IMR-90 (cell line): ENCODE measurements at regions not wholly inside any gene's neighbourhood (a gene's known extent, or its start where the extent isn't known, plus 50 kb on each side); places are given as distances from the start of the nearest gene placed in this dataset.

Experiments
- ATAC-seq: fragments of 200-7000 bp; cut with Tn5 transposase; 2 replicates; pipeline ENCODE4 v1.9.1; 2020; ENCODE audit warnings: low read depth, mild to moderate bottlenecking, moderate library complexity
- BruUV-seq: library from RNA; stranded (reverse); fragments of 400-500 nt; replicated peaks from 2 replicates; lab custom pipeline; 2021; lab: Mats Ljungman, UMichigan
- CTCF ChIA-PET: fragments of 300-600 bp; formaldehyde crosslinking; extraction: SDS; loops from one replicate; lab custom pipeline; 2021; ENCODE audit warnings: antibody characterized with exemption; lab: Yijun Ruan, JAX
- POLR2A ChIA-PET: fragments of 300-600 bp; sonication (Branson Sonifier 250); formaldehyde crosslinking; loops from one replicate; lab custom pipeline; 2022; ENCODE audit warnings: antibody characterized with exemption; ENCODE audit not compliant: unreplicated experiment; lab: Charles Lee
- DNase-seq: peaks from one replicate; pipeline ENCODE4 v3.0.0; 2013
- H2AFZ ChIP-seq: replicated peaks from 2 replicates; pipeline ENCODE3; 2013; ENCODE audit warnings: low read length, mild to moderate bottlenecking; ENCODE audit not compliant: poor library complexity
- H2AK5ac ChIP-seq: 2 replicates; pipeline ENCODE4 v1.6.1; 2013; ENCODE audit warnings: low read depth, low read length, inconsistent platforms
- H2AK9ac ChIP-seq: replicated peaks from 2 replicates; pipeline ENCODE3; 2013; ENCODE audit warnings: mild to moderate bottlenecking, low read depth, low read length, moderate library complexity; ENCODE audit not compliant: poor library complexity
- H2BK120ac ChIP-seq: 2 replicates; pipeline ENCODE4 v1.6.1; 2013; ENCODE audit warnings: low read depth, low read length, inconsistent platforms
- H2BK15ac ChIP-seq: 3 replicates; pipeline ENCODE4 v1.6.1; 2013; ENCODE audit warnings: low read depth, low read length, inconsistent platforms
- H2BK20ac ChIP-seq: 2 replicates; pipeline ENCODE4 v1.6.1; 2013; ENCODE audit warnings: low read depth, mild to moderate bottlenecking, inconsistent platforms, low read length, moderate library complexity
- H2BK5ac ChIP-seq: 2 replicates; pipeline ENCODE4 v1.6.1; 2013; ENCODE audit warnings: mild to moderate bottlenecking, low read depth, low read length, inconsistent platforms; ENCODE audit not compliant: poor library complexity, severe bottlenecking
- H3K14ac ChIP-seq: replicated peaks from 2 replicates; pipeline ENCODE4 v1.6.1; 2013; ENCODE audit warnings: low read depth, low read length, inconsistent platforms
- H3K18ac ChIP-seq: 2 replicates; pipeline ENCODE4 v1.6.1; 2013; ENCODE audit warnings: low read depth, low read length, control low read depth
- H3K23ac ChIP-seq: 2 replicates; pipeline ENCODE4 v1.6.1; 2013; ENCODE audit warnings: low read depth, low read length, inconsistent platforms
- H3K27ac ChIP-seq: 2 replicates; pipeline ENCODE4 v1.5.1; 2013; ENCODE audit warnings: mild to moderate bottlenecking, control low read depth, low read length; ENCODE audit not compliant: insufficient read depth
- H3K27me3 ChIP-seq: 2 replicates; pipeline ENCODE4 v1.6.1; 2013; ENCODE audit warnings: low read length; ENCODE audit not compliant: control insufficient read depth, insufficient read depth
- H3K36me3 ChIP-seq: 2 replicates; pipeline ENCODE4 v1.6.1; 2013; ENCODE audit warnings: low read length, mixed read lengths; ENCODE audit not compliant: control insufficient read depth, insufficient read depth
- H3K4ac ChIP-seq: 2 replicates; pipeline ENCODE4 v1.6.1; 2013; ENCODE audit warnings: low read depth, low read length, inconsistent platforms
- H3K4me1 ChIP-seq: 2 replicates; pipeline ENCODE4 v1.6.1; 2013; ENCODE audit warnings: low read length, mixed read lengths; ENCODE audit not compliant: control insufficient read depth, insufficient read depth
- H3K4me2 ChIP-seq: 2 replicates; pipeline ENCODE4 v1.6.1; 2013; ENCODE audit warnings: low read depth, mild to moderate bottlenecking, control low read depth, low read length, moderate library complexity
- H3K4me3 ChIP-seq: 2 replicates; pipeline ENCODE4 v1.5.1; 2013; ENCODE audit warnings: low read depth, mild to moderate bottlenecking, control low read depth, low read length, moderate library complexity; ENCODE audit not compliant: insufficient read depth
- H3K56ac ChIP-seq: 2 replicates; pipeline ENCODE4 v1.6.1; 2013; ENCODE audit warnings: low read length, inconsistent platforms; ENCODE audit not compliant: insufficient read depth; ENCODE audit errors: extremely low read depth
- H3K79me1 ChIP-seq, 2 experiments: 2 replicates each; pipeline ENCODE4 v1.6.1; 2013; ENCODE audit warnings: low read length in 2 of 2, inconsistent platforms in 1 of 2, low read depth in 1 of 2
- H3K9ac ChIP-seq: 2 replicates; pipeline ENCODE4 v1.6.1; 2013; ENCODE audit warnings: low read depth, low read length, control low read depth
- H3K9me1 ChIP-seq: 2 replicates; pipeline ENCODE4 v1.6.1; 2013; ENCODE audit warnings: low read length, inconsistent platforms; ENCODE audit not compliant: insufficient read depth
- H3K9me3 ChIP-seq: 2 replicates; pipeline ENCODE4 v1.6.1; 2013; ENCODE audit warnings: low read length; ENCODE audit not compliant: control insufficient read depth, insufficient read depth
- H4K20me1 ChIP-seq: 2 replicates; pipeline ENCODE4 v1.6.1; 2013; ENCODE audit warnings: low read length, inconsistent platforms; ENCODE audit not compliant: insufficient read depth
- H4K5ac ChIP-seq: 2 replicates; pipeline ENCODE4 v1.6.1; 2013; ENCODE audit warnings: mild to moderate bottlenecking, low read depth, low read length, control low read depth
- H4K8ac ChIP-seq, 2 experiments: 2 replicates each; pipeline ENCODE4 v1.6.1; 2013; ENCODE audit warnings: low read depth in 2 of 2, low read length in 2 of 2, control low read depth in 1 of 2, inconsistent platforms in 1 of 2
- H4K91ac ChIP-seq: 2 replicates; pipeline ENCODE4 v1.6.1; 2013; ENCODE audit warnings: low read depth, low read length, inconsistent platforms; ENCODE audit not compliant: insufficient read depth
- BHLHE40 ChIP-seq: fragments of 150-350 bp; IDR thresholded peaks from 2 replicates; pipeline ENCODE4 v1.6.1; 2016; ENCODE audit warnings: mild to moderate bottlenecking, low read depth, low read length
- CEBPB ChIP-seq: IDR thresholded peaks from 2 replicates; pipeline ENCODE4 v1.6.1; 2012; ENCODE audit warnings: low read depth, low read length, improper control_type of control experiment
- CHD1 ChIP-seq: IDR thresholded peaks from 2 replicates; pipeline ENCODE4 v1.6.1; 2012; ENCODE audit warnings: low read depth, low read length, improper control_type of control experiment
- CTCF ChIP-seq: conservative IDR thresholded peaks from 2 replicates; pipeline ENCODE4 v1.5.1; 2012; ENCODE audit warnings: mild to moderate bottlenecking, low read depth, low read length, improper control_type of control experiment
- ELK1 ChIP-seq: fragments of 150-350 bp; IDR thresholded peaks from 2 replicates; pipeline ENCODE4 v1.6.1; 2016; ENCODE audit warnings: low read depth, mild to moderate bottlenecking, low read length, moderate library complexity, borderline replicate concordance
- FOS ChIP-seq: fragments of 150-350 bp; IDR thresholded peaks from 2 replicates; pipeline ENCODE4 v1.6.1; 2016; ENCODE audit warnings: low read depth, low read length
- MAFK ChIP-seq: IDR thresholded peaks from 2 replicates; pipeline ENCODE4 v1.6.1; 2012; ENCODE audit warnings: low read depth, low read length, improper control_type of control experiment
- MAZ ChIP-seq: IDR thresholded peaks from 2 replicates; pipeline ENCODE4 v1.6.1; 2012; ENCODE audit warnings: low read depth, mild to moderate bottlenecking, low read length, improper control_type of control experiment, moderate library complexity, borderline replicate concordance
- MXI1 ChIP-seq: IDR thresholded peaks from 2 replicates; pipeline ENCODE4 v1.6.1; 2012; ENCODE audit warnings: low read depth, mild to moderate bottlenecking, low read length, moderate library complexity, borderline replicate concordance
- NFE2L2 ChIP-seq: fragments of 150-350 bp; IDR thresholded peaks from 2 replicates; pipeline ENCODE4 v1.6.1; 2016; ENCODE audit warnings: low read depth, mild to moderate bottlenecking, low read length
- POLR2A ChIP-seq: IDR thresholded peaks from 2 replicates; pipeline ENCODE4 v1.6.1; 2012; ENCODE audit warnings: mild to moderate bottlenecking, low read depth, low read length
- RAD21 ChIP-seq: IDR thresholded peaks from 2 replicates; pipeline ENCODE4 v1.6.1; 2012; ENCODE audit warnings: low read length, improper control_type of control experiment
- RCOR1 ChIP-seq: IDR thresholded peaks from 2 replicates; pipeline ENCODE4 v1.6.1; 2012; ENCODE audit warnings: mild to moderate bottlenecking, low read length, improper control_type of control experiment; ENCODE audit not compliant: insufficient replicate concordance
- RFX5 ChIP-seq: IDR thresholded peaks from 2 replicates; pipeline ENCODE4 v1.8.0; 2012; ENCODE audit warnings: low read depth, mild to moderate bottlenecking, low read length, moderate library complexity
- SMC3 ChIP-seq: fragments of 150-350 bp; IDR thresholded peaks from 2 replicates; pipeline ENCODE4 v1.6.1; 2016; ENCODE audit warnings: low read depth, mild to moderate bottlenecking, antibody characterized with exemption, low read length, moderate library complexity
- USF2 ChIP-seq: fragments of 150-350 bp; IDR thresholded peaks from 2 replicates; pipeline ENCODE4 v1.6.1; 2017; ENCODE audit warnings: mild to moderate bottlenecking, antibody characterized with exemption, low read length, low read depth
- WGBS, 2 experiments: methylation state at CpG; one replicate each; pipeline versions ENCODE4 v1.1.5 to v1.1.7; 2013; ENCODE audit warnings: missing lambda C conversion rate in 2 of 2; ENCODE audit not compliant: insufficient read length in 1 of 2; ENCODE audit errors: extremely low coverage in 2 of 2; 5-methylcytosine and 5-hydroxymethylcytosine counted together
- dilution Hi-C: fragments of 300-500 bp; cut with HindIII; formaldehyde crosslinking; loops from one replicate; pipeline ENCODE4 v1.14.3; 2018; ENCODE audit warnings: low sequenced_read_pairs; ENCODE audit not compliant: unreplicated experiment
- in situ Hi-C: fragments of 300-500 bp; cut with MboI; formaldehyde crosslinking; loops from 3 replicates; pipeline ENCODE4 v1.14.3; 2019; ENCODE audit warnings: low sequenced_read_pairs, inconsistent platforms, mixed read lengths
- intact Hi-C: fragments of 100-400 bp; cut with micrococcal nuclease; formaldehyde crosslinking; loops from 2 replicates; pipeline ENCODE4 v1.10.0; 2022

GRCh38 chr2:198347946-198348345 lies 543.6 kb downstream of the PLCL1 start:
- ChIA-PET POLR2A (no interaction called here), CTCF (interaction anchor here (0.7 kb wide), 1 partner anchor 62 kb away, joined by 3 read pairs; no protein-coding TSS in a partner anchor)
- H4K91ac ChIP-seq = no peak overlapping the region
- H3K4ac ChIP-seq = no peak overlapping the region
- H3K56ac ChIP-seq = no peak overlapping the region
- H3K4me1 ChIP-seq = no peaks in the 10 kb centered on the region
- intact Hi-C loops = no loop called here
- no peaks in the 10 kb centered on the region for H3K27me3 ChIP-seq
- no peak overlapping the region for H4K5ac ChIP-seq
- no peak overlapping the region for H3K27ac ChIP-seq
- H3K23ac ChIP-seq = no peak overlapping the region
- H4K20me1 ChIP-seq = no peaks in the 10 kb centered on the region
- TF ChIP-seq MAFK (no peak), CEBPB (no peak), CHD1 (no peak), MXI1 (no peak), ELK1 (no peak), RFX5 (no peak), CTCF (no peak), MAZ (no peak), BHLHE40 (no peak), FOS (no peak), SMC3 (no peak), RCOR1 (no peak), POLR2A (no peak), NFE2L2 (no peak), USF2 (no peak), RAD21 (no peak)
- in situ Hi-C loops = no loop called here
- no peak overlapping the region for H3K18ac ChIP-seq
- no peaks in the 10 kb centered on the region for H3K9me3 ChIP-seq
- no peak overlapping the region for H3K4me2 ChIP-seq
- H3K4me3 ChIP-seq = no peak overlapping the region
- dilution Hi-C loops = no loop called here
- H2BK120ac ChIP-seq = no peak overlapping the region
- H3K9ac ChIP-seq = no peak overlapping the region
- no peak overlapping the region for H2BK5ac ChIP-seq
- H2AK5ac ChIP-seq = no peak overlapping the region
- WGBS, 2 experiments = no CpG with 5 or more reads among the region's 4 CpGs
- no peak overlapping the region for H4K8ac ChIP-seq
- H3K14ac ChIP-seq = no peak overlapping the region
- H2BK20ac ChIP-seq = no peak overlapping the region
- no peaks in the 10 kb centered on the region for H3K79me1 ChIP-seq
- H2AFZ ChIP-seq = no peak overlapping the region
- no peak overlapping the region for H2BK15ac ChIP-seq
- no peak for DNase-seq
- no peaks in the 10 kb centered on the region for H3K9me1 ChIP-seq
- no peak overlapping the region for H2AK9ac ChIP-seq
- H3K36me3 ChIP-seq = no peaks in the 10 kb centered on the region
- BruUV-seq = no TSS peak
- no peak for ATAC-seq
